Aorta (tissue), 5 donors: ENCODE measurements at regions not wholly inside any gene's neighbourhood (a gene's known extent, or its start where the extent isn't known, plus 50 kb on each side); places are given as distances from the start of the nearest gene placed in this dataset.
"Not testable (repeated sequence)": the region's sequence is repeated elsewhere in the genome, so short reads cannot be mapped to it uniquely, and the experiment has no call there.

Source experiments
- ATAC-seq: fragments of 200-7000 bp; cut with Tn5 transposase; one replicate; pipeline ENCODE4 v1.9.1; 2022; ENCODE audit warnings: moderate library complexity; ENCODE audit not compliant: low FRiP score
- DNase-seq, 2 donors: peaks; one replicate each; pipeline ENCODE4 v3.0.0-alpha.2; 2020
- H3K27ac ChIP-seq, 2 donors: one replicate each; pipeline ENCODE4 v1.5.1; 2013; ENCODE audit warnings: low read length in 2 of 2, mild to moderate bottlenecking in 2 of 2, moderate library complexity in 2 of 2, control low read depth in 1 of 2, inconsistent platforms in 1 of 2, low read depth in 1 of 2
- H3K27me3 ChIP-seq, 2 donors: one replicate each; pipeline ENCODE4 v1.6.1; 2013; ENCODE audit warnings: control low read depth in 1 of 2, low read length in 1 of 2, mild to moderate bottlenecking in 1 of 2, moderate library complexity in 1 of 2; ENCODE audit not compliant: insufficient read depth in 2 of 2, control insufficient read depth in 1 of 2
- H3K36me3 ChIP-seq, 2 donors: one replicate each; pipeline ENCODE4 v1.6.1; 2013; ENCODE audit warnings: control low read depth in 1 of 2, low read length in 1 of 2, mild to moderate bottlenecking in 1 of 2; ENCODE audit not compliant: insufficient read depth in 2 of 2, control insufficient read depth in 1 of 2
- H3K4me1 ChIP-seq, 2 donors: one replicate each; pipeline ENCODE4 v1.6.1; 2013; ENCODE audit warnings: low read length in 2 of 2, control low read depth in 1 of 2, mild to moderate bottlenecking in 1 of 2, moderate library complexity in 1 of 2; ENCODE audit not compliant: insufficient read depth in 2 of 2, control insufficient read depth in 1 of 2
- H3K4me3 ChIP-seq, 2 donors: one replicate each; pipeline ENCODE4 v1.5.1; 2013; ENCODE audit warnings: low read length in 2 of 2, control low read depth in 1 of 2, mild to moderate bottlenecking in 1 of 2
- H3K9me3 ChIP-seq: one replicate; pipeline ENCODE4 v1.6.1; 2013; ENCODE audit warnings: mild to moderate bottlenecking, low read length; ENCODE audit not compliant: control insufficient read depth
- WGBS, 2 donors: extraction: QIAGEN DNeasy Blood & Tissue Kit; methylation state at CpG; one replicate each; pipeline ENCODE4 v1.1.7; 2013; 5-methylcytosine and 5-hydroxymethylcytosine counted together
- intact Hi-C, 2 donors: fragments of 100-400 bp; cut with DNase I; formaldehyde crosslinking; loops; one replicate each; pipeline versions ENCODE4 v1.14.2 to v1.15.0; 2022
- donor health status: healthy with polysubstance abuse.
- donor health status: Bipolar disorder and iron deficiency.
- donor health status: DM: no; HTN: no; CAD: no.
- donor health status: DM: no; HTN: no; CAD: no.
- donor health status: DM: yes; HTN: yes; CAD: no.

DNA sequence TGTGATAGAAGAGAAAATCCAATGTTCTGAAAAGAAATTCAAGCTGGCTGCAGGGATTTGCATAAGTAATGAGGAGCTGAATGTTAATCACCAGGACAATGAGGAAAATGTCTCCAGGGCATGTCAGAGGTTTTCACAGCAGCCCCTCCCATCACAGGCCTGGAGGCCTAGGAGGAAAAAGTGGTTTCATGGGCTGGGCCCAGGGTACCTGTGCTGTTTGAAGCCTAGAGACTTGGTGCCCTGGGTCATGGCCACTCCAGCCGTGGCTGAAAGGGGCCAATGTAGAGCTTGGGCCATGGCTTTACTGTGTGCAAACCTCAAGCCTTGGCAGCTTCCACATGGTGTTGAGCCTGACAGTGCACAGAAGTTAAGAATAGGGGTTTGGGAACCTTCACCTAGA is 452.6 kb upstream of the CHORDC1 start:
- DNase-seq, H3K27me3 ChIP-seq, H3K9me3 ChIP-seq, H3K4me3 ChIP-seq, H3K36me3 ChIP-seq, H3K4me1 ChIP-seq, ATAC-seq, H3K27ac ChIP-seq, intact Hi-C loops: not testable (repeated sequence)
- WGBS, 2 donors = 96 to 97% methylated on average over 1 of the region's 1 CpG

DNA sequence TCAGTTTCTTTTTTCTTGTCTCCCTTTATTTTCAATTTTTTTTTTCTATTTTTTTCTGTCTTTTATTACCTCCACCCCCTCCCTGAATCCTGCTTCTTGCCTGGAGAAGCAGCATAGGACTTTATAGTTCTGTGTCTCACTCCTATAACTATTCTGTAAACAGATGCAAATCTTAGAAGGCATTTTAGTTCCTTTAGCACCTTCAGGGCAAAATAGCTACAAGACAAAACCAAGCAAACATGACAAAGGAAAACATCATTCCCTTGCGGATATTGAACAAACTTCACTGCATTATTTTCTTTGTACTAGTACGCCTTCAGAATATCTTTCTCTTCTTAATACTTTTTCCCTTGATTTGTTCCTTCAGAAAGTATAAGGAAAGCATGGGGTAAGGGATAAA is 446.2 kb upstream of the CHORDC1 start:
- H3K4me1 ChIP-seq = no peaks in the 10 kb centered on the region
- no peak for ATAC-seq
- H3K36me3 ChIP-seq = no peaks in the 10 kb centered on the region
- no peak for DNase-seq
- no peak overlapping the region for H3K4me3 ChIP-seq
- intact Hi-C loops = no loop called here
- H3K27ac ChIP-seq = no peak overlapping the region
- H3K27me3 ChIP-seq = no peaks in the 10 kb centered on the region
- WGBS, 2 donors = 91% methylated on average over 2 of the region's 2 CpGs
- no peaks in the 10 kb centered on the region for H3K9me3 ChIP-seq

DNA sequence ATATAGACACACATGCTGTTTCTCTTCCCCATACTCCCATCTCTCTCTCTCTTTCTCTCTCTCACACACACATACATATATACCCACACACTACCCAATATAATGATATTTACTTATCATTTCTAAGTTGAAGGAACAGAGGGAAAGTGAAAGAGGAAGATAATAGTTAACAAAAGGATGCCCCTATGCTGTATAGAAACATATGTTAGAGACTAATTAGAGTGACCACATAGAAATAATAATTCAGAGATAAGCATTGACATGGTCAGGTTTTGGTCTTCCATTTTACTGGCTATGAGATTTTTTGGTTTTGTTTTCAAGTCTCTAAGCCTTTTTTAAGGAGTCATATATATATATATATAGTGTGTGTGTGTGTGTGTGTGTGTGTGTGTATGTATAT is 445.7 kb upstream of the CHORDC1 start:
- Histone ChIP-seq H3K4me3 (no peak overlapping the region), H3K9me3 (no peaks in the 10 kb centered on the region), H3K36me3 (no peaks in the 10 kb centered on the region), H3K4me1 (no peaks in the 10 kb centered on the region), H3K27me3 (no peaks in the 10 kb centered on the region), H3K27ac (no peak overlapping the region)
- intact Hi-C loops = no loop called here
- no peak for DNase-seq
- ATAC-seq = no peak

DNA sequence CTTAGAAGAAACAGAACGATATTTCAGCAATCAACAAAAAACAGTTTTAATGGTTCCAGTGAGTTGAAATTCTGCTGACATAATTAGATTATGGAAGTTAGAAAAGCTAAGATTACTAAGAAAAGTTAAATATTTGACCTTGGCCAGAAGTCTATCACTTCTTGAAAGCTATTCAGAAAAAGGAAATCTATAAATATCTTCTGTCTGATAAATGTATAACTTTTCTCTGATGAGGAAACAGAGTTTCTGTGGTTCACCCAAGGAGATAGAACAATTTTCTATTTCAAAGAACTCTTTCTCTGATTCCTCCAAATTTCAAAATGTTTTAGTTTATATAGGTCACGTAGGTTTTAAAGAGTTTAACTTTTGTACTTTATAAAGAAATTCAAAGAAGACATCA is 438.4 kb upstream of the CHORDC1 start:
- Histone ChIP-seq H3K4me1 (no peaks in the 10 kb centered on the region), H3K4me3 (no peak overlapping the region), H3K9me3 (no peaks in the 10 kb centered on the region), H3K27ac (no peak overlapping the region), H3K36me3 (no peaks in the 10 kb centered on the region), H3K27me3 (no peaks in the 10 kb centered on the region)
- no peak for DNase-seq
- ATAC-seq = no peak
- intact Hi-C loops = no loop called here
- 61 to 63% methylated on average over 2 of the region's 2 CpGs for WGBS, 2 donors

DNA sequence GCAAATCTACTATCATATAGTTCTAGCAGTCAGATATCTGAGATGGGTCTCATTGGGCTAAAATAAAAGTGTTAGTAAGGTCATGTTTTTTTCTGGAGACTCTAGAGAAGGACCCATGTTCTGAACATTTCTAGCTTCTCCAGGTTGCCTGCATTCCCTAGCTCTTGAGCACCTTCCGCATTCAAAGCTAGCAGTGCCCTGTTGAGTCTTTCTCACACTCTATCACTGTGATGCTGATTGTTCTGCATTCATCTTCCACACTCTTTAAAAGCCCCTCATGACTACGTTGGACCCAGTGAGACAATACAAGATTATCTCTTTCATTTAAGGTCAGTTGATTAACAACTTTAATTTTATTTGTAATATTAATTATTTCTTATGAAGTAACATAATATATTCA is 433.3 kb upstream of the CHORDC1 start:
- no peaks in the 10 kb centered on the region for H3K9me3 ChIP-seq
- H3K4me3 ChIP-seq = no peak overlapping the region
- no peak overlapping the region for H3K27ac ChIP-seq
- no peak for DNase-seq
- H3K36me3 ChIP-seq = no peaks in the 10 kb centered on the region
- intact Hi-C loops = no loop called here
- 90% methylated on average over 2 of the region's 2 CpGs for WGBS, 2 donors
- H3K4me1 ChIP-seq = no peaks in the 10 kb centered on the region
- H3K27me3 ChIP-seq = no peaks in the 10 kb centered on the region
- no peak for ATAC-seq

DNA sequence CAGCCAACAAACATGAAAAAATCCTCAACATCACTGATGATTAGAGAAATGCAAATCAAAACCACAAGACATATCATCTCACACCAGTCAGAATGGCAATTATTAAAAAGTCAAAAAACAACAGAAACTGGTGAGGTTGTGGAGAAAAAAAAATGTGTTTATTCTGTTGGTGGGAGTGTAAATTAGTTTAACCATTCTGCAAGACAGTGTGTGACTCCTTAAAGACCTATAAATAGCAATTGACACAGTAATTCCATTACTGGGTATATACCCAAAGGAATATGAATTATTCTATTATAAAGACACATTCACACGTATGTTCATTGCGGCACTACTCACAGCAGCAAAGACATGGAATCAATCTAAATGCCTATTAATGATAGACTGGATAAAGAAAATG is 427.3 kb upstream of the CHORDC1 start:
- H3K27me3 ChIP-seq = no peaks in the 10 kb centered on the region
- no peaks in the 10 kb centered on the region for H3K36me3 ChIP-seq
- intact Hi-C loops = no loop called here
- ATAC-seq = no peak
- DNase-seq = no peak
- 86 to 93% methylated on average over 2 of the region's 2 CpGs for WGBS, 2 donors
- no peak overlapping the region for H3K27ac ChIP-seq
- H3K4me1 ChIP-seq = no peaks in the 10 kb centered on the region
- H3K4me3 ChIP-seq = no peak overlapping the region
- no peaks in the 10 kb centered on the region for H3K9me3 ChIP-seq

DNA sequence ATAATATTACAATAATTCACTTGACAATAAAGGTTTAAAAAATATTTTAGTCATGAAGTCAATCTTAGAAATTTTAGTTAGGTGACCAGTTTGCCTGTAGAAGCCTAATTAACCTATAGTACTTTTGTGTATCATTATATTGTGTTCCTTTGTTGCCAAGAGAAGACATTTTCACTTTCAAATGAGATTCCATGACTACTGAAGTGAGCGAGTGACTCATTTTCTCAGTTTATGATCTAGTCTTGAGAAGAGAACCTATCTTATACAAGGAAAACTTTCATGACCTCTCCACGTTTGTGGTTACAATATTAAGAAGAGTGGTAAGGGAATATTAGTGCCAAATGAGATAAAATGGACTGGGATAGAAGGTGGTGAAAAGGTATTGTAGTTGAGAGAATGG is 423.9 kb upstream of the CHORDC1 start:
- DNase-seq (no peak), ATAC-seq (no peak)
- Histone ChIP-seq H3K9me3 (no peaks in the 10 kb centered on the region), H3K4me1 (no peaks in the 10 kb centered on the region), H3K36me3 (no peaks in the 10 kb centered on the region), H3K4me3 (no peak overlapping the region), H3K27ac (no peak overlapping the region), H3K27me3 (no peaks in the 10 kb centered on the region)
- 71 to 73% methylated on average over 2 of the region's 2 CpGs for WGBS, 2 donors
- intact Hi-C loops = no loop called here

DNA sequence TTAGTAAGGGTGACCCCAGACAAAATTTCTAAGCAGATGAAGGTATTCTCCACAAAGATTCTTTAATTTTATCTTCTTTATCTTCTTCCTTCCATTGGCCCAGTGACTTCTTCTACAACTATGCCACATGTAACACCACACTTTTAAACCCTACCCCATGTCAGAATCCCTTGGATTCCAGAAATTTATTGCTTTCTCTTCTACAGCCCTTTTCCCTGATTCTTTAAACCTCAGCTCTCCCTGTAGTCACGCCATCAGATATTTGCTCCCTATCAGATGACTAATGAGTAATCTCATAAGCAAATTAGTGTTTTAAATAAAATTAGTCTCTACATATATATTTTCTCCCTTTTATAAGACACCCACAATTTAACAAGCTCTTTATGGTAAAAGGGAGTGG is 423.4 kb upstream of the CHORDC1 start:
- ATAC-seq = no peak
- no peaks in the 10 kb centered on the region for H3K9me3 ChIP-seq
- no peaks in the 10 kb centered on the region for H3K36me3 ChIP-seq
- no peak for DNase-seq
- no peak overlapping the region for H3K27ac ChIP-seq
- WGBS, 2 donors = 85 to 86% methylated on average over 1 of the region's 1 CpG
- H3K4me1 ChIP-seq = no peaks in the 10 kb centered on the region
- no peaks in the 10 kb centered on the region for H3K27me3 ChIP-seq
- no peak overlapping the region for H3K4me3 ChIP-seq
- intact Hi-C loops = no loop called here

DNA sequence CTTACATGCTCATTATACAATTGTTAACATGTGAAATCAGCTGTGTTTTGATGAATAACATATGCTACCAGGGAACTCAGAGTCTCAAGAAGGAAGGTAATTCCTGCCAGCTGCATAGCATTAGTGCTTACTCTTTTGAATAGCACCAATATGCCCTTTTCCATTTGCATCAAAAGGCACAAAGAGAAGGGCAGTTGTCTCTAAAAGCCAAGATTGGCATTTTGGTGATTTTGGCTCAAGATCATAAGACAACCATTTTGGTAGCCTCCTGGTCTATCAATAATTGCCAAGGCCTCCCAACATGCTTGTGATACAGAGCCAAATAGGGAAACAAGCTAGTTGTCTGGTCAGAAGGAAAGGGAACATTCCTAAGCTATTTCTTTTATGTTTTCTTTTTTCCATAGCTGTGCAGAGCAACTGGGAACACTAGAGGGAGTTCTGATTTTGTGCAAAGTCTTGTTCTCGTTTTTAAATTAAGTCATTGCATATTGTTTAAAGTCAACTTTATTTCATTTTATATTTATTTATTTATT is 416.7 kb upstream of the CHORDC1 start:
- Histone ChIP-seq H3K27me3 (no peaks in the 10 kb centered on the region), H3K4me3 (no peak overlapping the region), H3K4me1 (no peaks in the 10 kb centered on the region), H3K27ac (no peak overlapping the region), H3K36me3 (no peaks in the 10 kb centered on the region), H3K9me3 (no peaks in the 10 kb centered on the region)
- intact Hi-C loops = no loop called here
- no peak for DNase-seq
- WGBS, 2 donors = 0 to 2% methylated on average over 1 of the region's 1 CpG
- ATAC-seq = no peak
